Endothelial cell of umbilical vein (primary cell): ENCODE measurements at regions not wholly inside any gene's neighbourhood (a gene's known extent, or its start where the extent isn't known, plus 50 kb on each side); places are given as distances from the start of the nearest gene placed in this dataset.

Experiments
- BruUV-seq: library from RNA; stranded (reverse); fragments of 400-500 nt; replicated peaks from 2 replicates; lab custom pipeline; 2021; lab: Mats Ljungman, UMichigan
- CTCF ChIA-PET: fragments of 300-600, 350-600 bp; sonication (Branson Sonifier 250); formaldehyde crosslinking; loops from one replicate; lab custom pipeline; 2021; ENCODE audit warnings: antibody characterized with exemption, inconsistent platforms; lab: Charles Lee
- POLR2A ChIA-PET: fragments of 300-600, 350-600 bp; sonication (Branson Sonifier 250); formaldehyde crosslinking; loops from one replicate; lab custom pipeline; 2021; ENCODE audit warnings: antibody characterized with exemption, inconsistent platforms; lab: Charles Lee
- DNase-seq: peaks from one replicate; pipeline ENCODE4 v3.0.0-alpha.2; 2011; ENCODE audit warnings: low read depth, low spot score
- FAIRE-seq: peaks from 2 replicates; lab custom pipeline; 2011; peaks lifted over from hg19 to GRCh38; lab: Jason Lieb, UNC
- H2AFZ ChIP-seq: 2 replicates; pipeline ENCODE4 v1.6.0; 2012; ENCODE audit warnings: low read depth, low read length, control low read depth, inconsistent platforms
- H3K27ac ChIP-seq: 2 replicates; pipeline ENCODE4 v1.5.1; 2011; ENCODE audit warnings: low read depth, mild to moderate bottlenecking, control low read depth, low read length, moderate library complexity; ENCODE audit not compliant: insufficient read depth
- H3K27me3 ChIP-seq, 2 experiments: 2 replicates each; pipeline versions ENCODE4 v1.6.0 to v1.6.1; 2011; ENCODE audit warnings: low read length in 2 of 2, mixed read lengths in 1 of 2; ENCODE audit not compliant: control insufficient read depth in 2 of 2, insufficient read depth in 2 of 2
- H3K36me3 ChIP-seq, 2 experiments: 2 replicates in 1 of 2; 3 replicates in 1 of 2; pipeline ENCODE4 v1.5.1; 2011; ENCODE audit warnings: low read length in 2 of 2, mild to moderate bottlenecking in 1 of 2, moderate library complexity in 1 of 2; ENCODE audit not compliant: control insufficient read depth in 2 of 2, insufficient read depth in 2 of 2; ENCODE audit errors: extremely low read depth in 1 of 2
- H3K4me1 ChIP-seq: 3 replicates; pipeline ENCODE4 v1.5.1; 2011; ENCODE audit warnings: mild to moderate bottlenecking, low read length; ENCODE audit not compliant: control insufficient read depth, insufficient read depth; ENCODE audit errors: extremely low read depth
- H3K4me2 ChIP-seq: 2 replicates; pipeline ENCODE4 v1.6.1; 2011; ENCODE audit warnings: low read length, control low read depth, mixed read lengths; ENCODE audit not compliant: insufficient read depth
- H3K4me3 ChIP-seq, 3 experiments: fragments of 200-600 bp in 1 of 3; sonication (generic), shearing (Covaris generic) in 1 of 3; replicated peaks in 1 of 3; 2 replicates each; pipeline ENCODE4 v1.5.1; 2011 to 2016; ENCODE audit warnings: control low read depth in 3 of 3, low read length in 3 of 3, mild to moderate bottlenecking in 2 of 3, inconsistent platforms in 1 of 3, low read depth in 1 of 3, moderate library complexity in 1 of 3; ENCODE audit not compliant: insufficient read depth in 1 of 3
- H3K79me2 ChIP-seq: 2 replicates; pipeline ENCODE4 v1.6.0; 2012; ENCODE audit warnings: low read length, inconsistent platforms; ENCODE audit not compliant: control insufficient read depth, insufficient read depth
- H3K9ac ChIP-seq: replicated peaks from 2 replicates; pipeline ENCODE3; 2011; ENCODE audit warnings: low read length, control low read depth; ENCODE audit not compliant: insufficient read depth; ENCODE audit errors: extremely low read depth
- H3K9me1 ChIP-seq: replicated peaks from 3 replicates; pipeline ENCODE4 v1.6.0; 2011; ENCODE audit warnings: mild to moderate bottlenecking, low read length; ENCODE audit not compliant: control insufficient read depth, insufficient read depth; ENCODE audit errors: extremely low read depth
- H3K9me3 ChIP-seq: replicated peaks from 2 replicates; pipeline ENCODE4 v1.5.1; 2012; ENCODE audit warnings: low read length, inconsistent platforms; ENCODE audit not compliant: control insufficient read depth, insufficient read depth
- H4K20me1 ChIP-seq: replicated peaks from 2 replicates; pipeline ENCODE3; 2011; ENCODE audit warnings: mild to moderate bottlenecking, low read length; ENCODE audit not compliant: control insufficient read depth, insufficient read depth; ENCODE audit errors: extremely low read depth
- CTCF ChIP-seq, 2 donors: IDR thresholded peaks; 1 replicate in 1 of 2; 2 replicates in 1 of 2; pipeline ENCODE4 v1.5.1; 2011; ENCODE audit warnings: low read length in 2 of 2, mild to moderate bottlenecking in 2 of 2, moderate library complexity in 2 of 2, control low read depth in 1 of 2, inconsistent platforms in 1 of 2, low read depth in 1 of 2; ENCODE audit not compliant: insufficient read depth in 1 of 2; ENCODE audit errors: extremely low read depth in 1 of 2
- EZH2 ChIP-seq: IDR thresholded peaks from 2 replicates; pipeline ENCODE4 v1.6.1; 2012; ENCODE audit warnings: borderline replicate concordance, low read depth, mild to moderate bottlenecking, moderate library complexity, low read length, inconsistent platforms; ENCODE audit not compliant: severe bottlenecking
- FOS ChIP-seq: IDR thresholded peaks from 2 replicates; pipeline ENCODE4 v1.6.1; 2011; ENCODE audit warnings: mild to moderate bottlenecking, low read length, moderate library complexity, borderline replicate concordance; ENCODE audit not compliant: insufficient read depth
- GATA2 ChIP-seq: IDR thresholded peaks from 2 replicates; pipeline ENCODE4 v1.7.0; 2011; ENCODE audit warnings: low read depth, mild to moderate bottlenecking, moderate library complexity, mixed read lengths, low read length; ENCODE audit not compliant: insufficient read length, insufficient read depth
- JUN ChIP-seq: IDR thresholded peaks from 2 replicates; pipeline ENCODE4 v1.6.1; 2011; ENCODE audit warnings: borderline replicate concordance, low read depth; ENCODE audit not compliant: insufficient read length, insufficient read depth
- MAX ChIP-seq: IDR thresholded peaks from 2 replicates; pipeline ENCODE4 v1.6.1; 2011; ENCODE audit not compliant: insufficient read depth, insufficient read length
- MYC ChIP-seq: IDR thresholded peaks from one replicate; pipeline ENCODE4 v1.6.1; 2011; ENCODE audit warnings: mild to moderate bottlenecking, low read depth, low read length
- POLR2A ChIP-seq: IDR thresholded peaks from 2 replicates; pipeline ENCODE4 v1.6.1; 2012; ENCODE audit warnings: low read depth, mild to moderate bottlenecking, control low read depth, low read length
- POLR2AphosphoS5 ChIP-seq: IDR thresholded peaks from 2 replicates; pipeline ENCODE4 v1.6.1; 2012; ENCODE audit warnings: low read depth, mild to moderate bottlenecking, control low read depth, low read length, moderate library complexity; ENCODE audit not compliant: insufficient read depth
- dilution Hi-C: fragments of 300-500 bp; cut with MboI; formaldehyde crosslinking; loops from one replicate; pipeline ENCODE4 v1.15.0; 2019; ENCODE audit warnings: low sequenced_read_pairs; ENCODE audit not compliant: extremely low pct_ligation_motif_present
- intact Hi-C: fragments of 100-400 bp; cut with micrococcal nuclease; formaldehyde crosslinking; loops from one replicate; pipeline ENCODE4 v1.10.0; 2022

DNA sequence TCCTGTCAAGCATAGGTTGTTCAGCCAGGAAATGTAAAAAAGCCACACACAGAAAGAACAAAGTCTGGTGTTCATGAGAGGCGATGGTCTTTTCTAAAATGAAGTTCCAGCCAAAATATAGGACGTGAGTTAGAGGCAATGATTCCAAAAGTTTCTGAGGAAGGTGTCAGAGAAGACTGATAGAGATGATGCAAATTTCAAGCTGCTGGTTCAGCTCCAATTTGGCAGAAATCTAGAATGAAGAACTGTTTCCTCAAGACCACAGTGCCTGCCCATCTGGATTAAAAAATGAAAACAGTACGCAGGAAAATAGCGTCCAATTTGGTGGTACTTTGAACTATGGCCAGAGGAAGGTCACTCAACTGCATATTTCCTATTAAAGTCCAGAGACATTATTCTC lies 672.9 kb downstream of the SQOR start:
- DNase-seq (no peak), FAIRE-seq (no peak)
- Histone ChIP-seq H3K79me2 (no peaks in the 10 kb centered on the region), H3K9ac (no peak overlapping the region), H3K27ac (no peak overlapping the region), H3K9me1 (no peaks in the 10 kb centered on the region), H4K20me1 (no peaks in the 10 kb centered on the region), H3K4me1 (no peaks in the 10 kb centered on the region), H3K4me2 (no peak overlapping the region), H3K27me3 (no peaks in the 10 kb centered on the region), H3K36me3 (no peaks in the 10 kb centered on the region), H3K9me3 (no peaks in the 10 kb centered on the region), H3K4me3 (no peak overlapping the region), H2AFZ (no peak overlapping the region)
- dilution Hi-C loops (no loop called here), intact Hi-C loops (no loop called here)
- TF ChIP-seq CTCF (IDR thresholded peaks at IDR 0.05; ENCODE audit: extremely low read depth in 1 of 2, insufficient read depth in 1 of 2, low read depth in 1 of 2, low read length in 2 of 2) (no peak), FOS (no peak), POLR2AphosphoS5 (no peak), MYC (no peak), EZH2 (no peak), POLR2A (no peak), GATA2 (no peak), MAX (no peak), JUN (no peak)
- ChIA-PET CTCF (interaction anchor here (0.7 to 1.4 kb wide), 3 partner anchors 13 to 603 kb away, joined by 3 to 4 read pairs (median 3); no protein-coding TSS in a partner anchor), POLR2A (no interaction called here)
- no TSS peak for BruUV-seq
